H9 (cell line): ENCODE measurements at regions not wholly inside any gene's neighbourhood (a gene's known extent, or its start where the extent isn't known, plus 50 kb on each side); places are given as distances from the start of the nearest gene placed in this dataset.

Experiments used
- DNase-seq: peaks from one replicate; pipeline ENCODE4 v3.0.0-alpha.2; 2017
- H2AFZ ChIP-seq: one replicate; pipeline ENCODE4 v1.6.1; 2013; ENCODE audit warnings: mild to moderate bottlenecking, low read length, control low read depth, moderate library complexity
- H2AK5ac ChIP-seq: 2 replicates; pipeline ENCODE4 v1.6.1; 2013; ENCODE audit warnings: low read length, control low read depth, mixed read lengths; ENCODE audit not compliant: insufficient read length
- H2BK120ac ChIP-seq: one replicate; pipeline ENCODE4 v1.6.1; 2013; ENCODE audit warnings: low read depth, mild to moderate bottlenecking, low read length, control low read depth, inconsistent platforms; ENCODE audit not compliant: poor library complexity, severe bottlenecking
- H2BK12ac ChIP-seq: 2 replicates; pipeline ENCODE4 v1.6.1; 2013; ENCODE audit warnings: low read length, control low read depth, mixed read lengths, low read depth; ENCODE audit not compliant: insufficient read length
- H2BK15ac ChIP-seq: 2 replicates; pipeline ENCODE4 v1.6.1; 2013; ENCODE audit warnings: low read depth, low read length, control low read depth
- H2BK20ac ChIP-seq: one replicate; pipeline ENCODE4 v1.6.1; 2013; ENCODE audit warnings: low read depth, mild to moderate bottlenecking, low read length, control low read depth, inconsistent platforms; ENCODE audit not compliant: poor library complexity, severe bottlenecking
- H2BK5ac ChIP-seq: 2 replicates; pipeline ENCODE4 v1.6.1; 2013; ENCODE audit warnings: low read length, control low read depth, mixed read lengths; ENCODE audit not compliant: insufficient read length
- H3K14ac ChIP-seq: 2 replicates; pipeline ENCODE4 v1.6.1; 2013; ENCODE audit warnings: low read length, control low read depth; ENCODE audit not compliant: insufficient read depth
- H3K18ac ChIP-seq: 2 replicates; pipeline ENCODE4 v1.6.1; 2013; ENCODE audit warnings: low read depth, mild to moderate bottlenecking, mixed read lengths, low read length, control low read depth; ENCODE audit not compliant: insufficient read length
- H3K23ac ChIP-seq: 2 replicates; pipeline ENCODE4 v1.6.1; 2013; ENCODE audit warnings: low read length, control low read depth, mixed read lengths, low read depth; ENCODE audit not compliant: insufficient read length
- H3K23me2 ChIP-seq: 2 replicates; pipeline ENCODE4 v1.6.1; 2013; ENCODE audit warnings: low read depth, mild to moderate bottlenecking, mixed read lengths, low read length, control low read depth; ENCODE audit not compliant: insufficient read length, poor library complexity, severe bottlenecking
- H3K27ac ChIP-seq: 2 replicates; pipeline ENCODE4 v1.5.1; 2013; ENCODE audit warnings: low read length, control low read depth, mixed read lengths, low read depth; ENCODE audit not compliant: insufficient read length
- H3K27me3 ChIP-seq: 2 replicates; pipeline ENCODE4 v1.6.1; 2013; ENCODE audit warnings: low read length, control low read depth, inconsistent platforms; ENCODE audit not compliant: insufficient read depth
- H3K4ac ChIP-seq: 2 replicates; pipeline ENCODE4 v1.6.1; 2013; ENCODE audit warnings: low read depth, mild to moderate bottlenecking, control low read depth, inconsistent platforms, low read length, moderate library complexity
- H3K4me1 ChIP-seq: 2 replicates; pipeline ENCODE4 v1.6.1; 2013; ENCODE audit warnings: low read length, control low read depth, inconsistent platforms; ENCODE audit not compliant: insufficient read depth
- H3K4me2 ChIP-seq: 2 replicates; pipeline ENCODE4 v1.6.1; 2013; ENCODE audit warnings: low read length, control low read depth, mixed read lengths; ENCODE audit not compliant: insufficient read length, insufficient read depth
- H3K56ac ChIP-seq: 2 replicates; pipeline ENCODE4 v1.6.1; 2013; ENCODE audit warnings: low read depth, mild to moderate bottlenecking, mixed read lengths, low read length, control low read depth; ENCODE audit not compliant: insufficient read length
- H3K79me1 ChIP-seq: 2 replicates; pipeline ENCODE4 v1.6.1; 2013; ENCODE audit warnings: low read depth, mild to moderate bottlenecking, moderate library complexity, low read length, control low read depth, inconsistent platforms; ENCODE audit not compliant: insufficient read depth, poor library complexity, severe bottlenecking
- H3K79me2 ChIP-seq: 2 replicates; pipeline ENCODE4 v1.6.1; 2013; ENCODE audit warnings: low read length, control low read depth, inconsistent platforms; ENCODE audit not compliant: insufficient read depth
- H3K9ac ChIP-seq: 2 replicates; pipeline ENCODE4 v1.6.1; 2013; ENCODE audit warnings: low read length, control low read depth, mixed read lengths; ENCODE audit not compliant: insufficient read length; ENCODE audit errors: extremely low read depth
- H3K9me3 ChIP-seq: one replicate; pipeline ENCODE4 v1.6.1; 2013; ENCODE audit warnings: low read depth, low read length, inconsistent platforms; ENCODE audit not compliant: control insufficient read depth
- H3T11ph ChIP-seq: one replicate; pipeline ENCODE4 v1.6.1; 2013; ENCODE audit warnings: mild to moderate bottlenecking, low read length, control low read depth, inconsistent platforms
- H4K20me1 ChIP-seq: one replicate; pipeline ENCODE4 v1.6.1; 2013; ENCODE audit not compliant: control insufficient read depth, insufficient read length, insufficient read depth
- H4K5ac ChIP-seq: 2 replicates; pipeline ENCODE4 v1.6.1; 2013; ENCODE audit warnings: low read depth, mild to moderate bottlenecking, mixed read lengths, low read length, control low read depth; ENCODE audit not compliant: insufficient read length
- H4K8ac ChIP-seq: replicated peaks from 2 replicates; pipeline ENCODE4 v1.6.1; 2013; ENCODE audit warnings: low read length, control low read depth, mixed read lengths, low read depth; ENCODE audit not compliant: insufficient read length
- H4K91ac ChIP-seq: 2 replicates; pipeline ENCODE4 v1.6.1; 2013; ENCODE audit warnings: low read depth, mild to moderate bottlenecking, moderate library complexity, mixed read lengths, low read length, control low read depth; ENCODE audit not compliant: insufficient read length
- H3K27ac Mint-ChIP-seq, 3 experiments: 2 replicates in 2 of 3; 3 replicates in 1 of 3; pipeline ENCODE4 v1.8.0; 2020 to 2021; ENCODE audit warnings: mixed read lengths in 3 of 3, mild to moderate bottlenecking in 1 of 3, moderate library complexity in 1 of 3
- H3K27me3 Mint-ChIP-seq: 2 replicates; pipeline ENCODE4 v1.8.0; 2021; ENCODE audit warnings: low read depth, mild to moderate bottlenecking, moderate library complexity, mixed read lengths
- H3K36me3 Mint-ChIP-seq, 3 experiments: 2 replicates in 2 of 3; 3 replicates in 1 of 3; pipeline ENCODE4 v1.8.0; 2020 to 2021; ENCODE audit warnings: low read depth in 3 of 3, mixed read lengths in 3 of 3; ENCODE audit not compliant: insufficient read depth in 1 of 3
- H3K4me1 Mint-ChIP-seq, 2 experiments: 2 replicates each; pipeline ENCODE4 v1.8.0; 2020; ENCODE audit warnings: mixed read lengths in 2 of 2
- H3K4me3 Mint-ChIP-seq, 2 experiments: 2 replicates in 1 of 2; 3 replicates in 1 of 2; pipeline ENCODE4 v1.8.0; 2020 to 2021; ENCODE audit warnings: mild to moderate bottlenecking in 2 of 2, mixed read lengths in 2 of 2, moderate library complexity in 1 of 2
- H3K9me3 Mint-ChIP-seq, 2 experiments: 2 replicates in 1 of 2; 3 replicates in 1 of 2; pipeline ENCODE4 v1.8.0; 2020; ENCODE audit warnings: mild to moderate bottlenecking in 2 of 2, mixed read lengths in 2 of 2, moderate library complexity in 1 of 2
- CTCF ChIP-seq: fragments of 200-600 bp; sonication (generic); conservative IDR thresholded peaks from 3 replicates; pipeline ENCODE4 v1.8.0; 2021; ENCODE audit warnings: antibody characterized with exemption, mild to moderate bottlenecking
- WGBS: extraction: QIAGEN DNeasy Blood & Tissue Kit; methylation state at CpG from one replicate; pipeline ENCODE4 v1.1.7; 2013; ENCODE audit warnings: missing lambda C conversion rate, low lambda C conversion rate, mixed read lengths; ENCODE audit not compliant: insufficient read length; ENCODE audit errors: extremely low coverage; 5-methylcytosine and 5-hydroxymethylcytosine counted together

GRCh38 chr3:88879905-88880304 lies 227.5 kb upstream of the EPHA3 start:
- H3T11ph ChIP-seq: no peak overlapping the region
- no peak overlapping the region for H2BK20ac ChIP-seq
- Mint-ChIP-seq H3K27me3 (no peaks in the 10 kb centered on the region), H3K4me1 (no peaks in the 10 kb centered on the region), H3K27ac (peak overlapping the region in 1 of 3 experiments; percentile 12; a peak in 1 of 7 replicates), H3K9me3 (no peaks in the 10 kb centered on the region; a peak in 1 of 5 replicates), H3K4me3 (no peak overlapping the region), H3K36me3 (no peaks in the 10 kb centered on the region)
- no peak overlapping the region for H3K4ac ChIP-seq
- no peak overlapping the region for H2BK15ac ChIP-seq
- no peak overlapping the region for H3K56ac ChIP-seq
- no peak overlapping the region for H2AK5ac ChIP-seq
- no peak overlapping the region for H4K91ac ChIP-seq
- H3K79me1 ChIP-seq: no peaks in the 10 kb centered on the region
- WGBS: no CpG with 5 or more reads among the region's 3 CpGs
- H4K8ac ChIP-seq: no peak overlapping the region
- H3K27ac ChIP-seq: no peak overlapping the region
- H3K18ac ChIP-seq: no peak overlapping the region
- H3K14ac ChIP-seq: no peak overlapping the region
- no peak for DNase-seq
- H2BK5ac ChIP-seq: no peak overlapping the region
- no peak overlapping the region for H3K9ac ChIP-seq
- no peaks in the 10 kb centered on the region for H3K23me2 ChIP-seq
- H2BK120ac ChIP-seq: no peak overlapping the region
- H3K27me3 ChIP-seq: no peaks in the 10 kb centered on the region; the same call in 1 of the 2 replicates
- H2BK12ac ChIP-seq: no peak overlapping the region
- H2AFZ ChIP-seq: no peak overlapping the region
- no peaks in the 10 kb centered on the region for H3K9me3 ChIP-seq
- H3K4me1 ChIP-seq: no peaks in the 10 kb centered on the region
- no peaks in the 10 kb centered on the region for H3K79me2 ChIP-seq
- H3K4me2 ChIP-seq: no peak overlapping the region
- H3K23ac ChIP-seq: no peak overlapping the region
- no peak for TF ChIP-seq CTCF
- no peak overlapping the region for H4K5ac ChIP-seq
- H4K20me1 ChIP-seq: no peaks in the 10 kb centered on the region
